Activated CD8-positive, alpha-beta memory T cell treated with anti-CD3 and anti-CD28 coated beads for 24 hours (primary cell): ENCODE measurements at regions not wholly inside any gene's neighbourhood (a gene's known extent, or its start where the extent isn't known, plus 50 kb on each side); places are given as distances from the start of the nearest gene placed in this dataset.

ENCODE experiments used
- DNase-seq: peaks from one replicate; pipeline ENCODE4 v3.0.0-alpha.2; 2020

- no peak for DNase-seq
Measured at GRCh38 chr16:55179852-55180585, 144.0 kb upstream of the IRX6 start.

DNA sequence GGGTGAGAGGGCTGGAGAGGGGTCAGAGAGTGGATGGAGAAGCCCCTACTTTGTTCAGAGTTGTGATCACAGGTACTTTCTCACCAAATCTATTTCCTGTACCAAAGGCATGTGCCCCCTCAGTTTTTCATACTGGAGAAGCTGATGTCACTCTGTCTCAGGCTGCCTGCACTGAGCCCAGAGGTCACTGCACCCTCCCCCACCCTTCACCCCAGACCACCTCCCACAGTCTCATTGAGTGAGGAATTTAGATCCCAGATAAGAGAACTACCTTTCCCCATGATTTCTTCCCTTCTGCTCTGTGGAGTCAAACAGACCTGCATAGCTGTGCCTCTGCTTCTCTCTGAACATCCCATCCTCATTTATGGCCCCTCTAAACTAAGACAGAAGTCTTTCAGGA, 140.0 kb upstream of the IRX6 start:
- DNase-seq, result no peak

- DNase-seq, result no peak
Measured at GRCh38 chr16:55184619-55185018, 139.4 kb upstream of the IRX6 start.

GRCh38 chr16:55189224-55189623, 134.8 kb upstream of the IRX6 start:
- no peak for DNase-seq

DNA sequence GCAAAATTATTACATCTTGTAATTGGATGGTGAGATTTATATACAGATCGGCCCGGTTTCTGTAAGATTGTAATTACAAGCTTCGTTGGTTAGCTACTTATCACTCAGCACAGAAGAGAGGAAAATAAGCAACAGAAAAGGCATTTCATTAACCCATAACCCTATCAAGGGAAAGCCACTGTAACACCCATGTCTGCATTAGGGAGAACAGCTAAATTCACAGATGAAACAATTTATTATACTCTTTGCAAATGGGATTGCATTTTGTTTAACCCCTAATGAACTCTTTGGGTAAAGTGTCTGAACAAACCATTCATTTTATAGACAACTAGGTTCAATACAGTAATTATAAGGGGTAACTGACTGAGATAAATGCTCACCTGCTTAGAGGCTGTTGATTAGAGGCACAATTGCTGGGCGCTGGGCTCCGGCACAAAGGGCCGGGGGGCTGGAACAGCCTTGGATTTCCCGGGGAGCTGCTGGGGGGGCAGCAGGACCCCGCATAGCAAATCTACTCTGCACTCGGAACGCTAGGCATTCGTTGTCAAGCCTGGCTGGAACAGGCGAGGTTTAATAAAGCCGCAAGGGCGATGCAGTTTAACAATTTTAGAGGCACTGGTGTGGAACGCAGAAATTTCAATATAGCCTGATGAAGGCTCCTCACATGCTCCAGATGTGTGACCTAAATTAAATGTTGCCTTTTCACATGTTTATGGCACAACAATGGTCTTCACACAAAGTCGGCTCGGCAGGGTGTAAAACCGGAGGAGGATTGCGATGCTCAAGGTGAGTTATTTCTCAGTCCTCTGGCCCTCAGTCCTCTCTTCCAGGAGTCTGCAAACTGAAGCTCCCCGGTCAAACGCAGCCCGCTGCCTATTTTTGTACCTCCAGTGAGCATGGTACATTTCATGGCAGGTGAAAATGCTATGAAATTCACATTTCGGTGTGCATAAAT, 134.0 kb upstream of the IRX6 start:
- DNase-seq, result no peak

GRCh38 chr16:55192734-55193133, 131.3 kb upstream of the IRX6 start:
- no peak for DNase-seq

DNA sequence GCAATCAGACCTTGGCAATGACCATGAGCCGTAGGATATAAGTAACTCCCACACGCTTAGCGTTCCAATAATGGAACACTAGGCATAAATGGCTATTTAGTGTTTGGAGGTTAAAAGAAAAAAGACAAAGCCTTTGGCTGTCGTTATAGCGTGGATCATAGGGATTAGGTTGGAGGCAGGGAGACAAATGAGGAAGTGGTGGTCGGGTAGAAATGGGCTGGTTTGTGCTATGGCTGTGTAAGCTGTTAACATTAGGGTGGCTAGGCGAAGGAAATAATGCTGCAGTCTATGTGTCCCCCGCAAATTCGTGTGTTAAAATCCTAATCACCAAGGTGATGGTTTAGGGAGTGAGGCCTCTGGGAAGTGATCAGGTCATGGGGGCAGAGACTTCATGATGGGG, 120.4 kb upstream of the IRX6 start:
- no peak for DNase-seq

GRCh38 chr16:55204069-55204468, 119.9 kb upstream of the IRX6 start:
- DNase-seq, result no peak

DNA sequence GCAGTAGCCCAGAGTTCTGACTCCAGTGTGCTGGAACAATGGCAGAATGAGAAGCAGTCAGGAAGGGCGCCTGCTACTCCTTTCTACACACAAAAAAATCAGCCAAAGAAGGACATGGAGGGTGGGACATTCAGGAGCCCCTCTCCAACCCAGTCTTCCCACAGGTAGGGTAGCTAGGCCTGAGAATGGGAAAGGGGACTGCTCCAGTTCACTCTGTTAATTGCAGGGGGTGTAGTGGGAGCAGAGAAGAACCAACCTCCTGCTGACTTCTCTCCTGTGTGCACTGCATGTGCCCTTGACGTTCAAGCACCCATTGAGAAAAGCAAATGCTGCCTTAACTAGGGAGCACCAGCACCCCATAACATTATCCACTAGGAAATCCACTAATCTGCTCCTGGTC, 119.1 kb upstream of the IRX6 start:
- DNase-seq, result no peak

DNA sequence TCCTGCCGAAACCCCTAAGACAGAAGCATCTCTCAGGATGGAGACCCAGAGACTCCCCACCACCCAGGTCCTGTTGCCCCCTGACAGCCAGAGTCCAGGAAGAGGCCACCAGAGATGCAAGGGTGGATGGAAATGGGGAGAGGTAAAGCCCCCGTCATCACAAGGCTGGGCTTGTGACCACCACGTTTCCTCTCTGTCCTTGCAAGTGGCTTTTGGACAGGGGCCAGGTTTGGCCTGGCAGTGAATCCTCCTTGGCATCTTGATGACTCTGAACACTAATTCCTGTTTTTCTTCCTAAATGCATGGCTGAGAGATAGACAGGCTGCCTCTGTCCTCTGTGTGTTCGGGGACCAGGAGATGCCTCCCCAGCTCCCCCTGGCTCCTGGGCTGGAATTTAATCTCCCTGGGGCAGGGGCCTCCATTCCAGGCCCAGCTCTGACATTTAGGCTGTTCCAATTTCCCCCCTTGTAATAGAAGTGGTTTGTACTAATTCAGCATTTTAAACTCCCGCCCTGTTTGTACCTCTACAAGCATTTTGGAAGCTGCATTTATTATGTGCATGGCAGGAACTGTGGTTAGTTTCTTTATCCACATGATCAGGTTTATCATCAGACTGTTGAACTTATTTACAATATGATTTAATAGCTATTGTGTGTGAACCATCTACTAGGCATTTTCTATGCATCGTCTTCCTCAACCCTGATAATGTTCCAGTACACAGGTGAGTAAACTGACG, 116.1 kb upstream of the IRX6 start:
- DNase-seq, result no peak

DNA sequence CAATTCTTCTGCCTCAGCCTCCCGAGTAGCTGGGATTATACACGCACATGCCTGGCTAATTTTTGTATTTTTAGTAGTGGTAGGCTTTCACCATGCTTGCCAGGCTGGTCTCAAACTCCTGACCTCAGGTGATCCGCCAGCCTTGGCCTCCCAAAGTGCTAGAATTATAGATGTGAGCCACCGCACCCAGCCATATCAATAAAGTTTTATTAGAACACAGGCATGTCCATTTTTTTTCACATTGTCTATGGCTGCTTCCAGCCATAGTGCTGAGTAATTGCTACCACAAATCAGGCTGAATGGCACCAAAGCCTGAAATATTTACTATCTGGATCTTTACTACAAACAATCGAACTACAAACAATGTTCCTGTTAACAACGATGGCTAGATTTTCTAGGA, 114.4 kb upstream of the IRX6 start:
- DNase-seq, result no peak

GRCh38 chr16:55212791-55213190, 111.2 kb upstream of the IRX6 start:
- DNase-seq, result no peak

DNA sequence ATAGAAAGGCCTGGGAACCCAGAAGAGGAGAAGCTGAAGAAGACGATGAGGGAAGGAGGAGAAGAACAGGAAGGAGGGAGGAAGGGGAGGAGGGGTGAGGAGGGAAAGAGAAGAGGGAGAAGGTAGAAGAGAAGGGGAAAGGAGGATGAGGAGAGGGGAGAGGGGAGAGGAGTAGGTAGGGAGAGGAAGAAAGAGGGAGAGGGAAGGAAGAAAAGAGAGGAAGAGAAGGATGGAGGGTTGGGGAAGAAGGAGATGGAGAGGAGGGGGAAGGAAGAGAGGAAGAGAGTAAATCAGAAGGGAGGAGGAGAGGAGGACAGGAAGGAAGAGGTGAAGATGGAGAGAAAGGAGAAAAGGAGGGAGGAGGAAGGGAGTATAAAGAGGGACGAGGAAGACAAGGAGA, 109.6 kb upstream of the IRX6 start:
- DNase-seq, result no peak

DNA sequence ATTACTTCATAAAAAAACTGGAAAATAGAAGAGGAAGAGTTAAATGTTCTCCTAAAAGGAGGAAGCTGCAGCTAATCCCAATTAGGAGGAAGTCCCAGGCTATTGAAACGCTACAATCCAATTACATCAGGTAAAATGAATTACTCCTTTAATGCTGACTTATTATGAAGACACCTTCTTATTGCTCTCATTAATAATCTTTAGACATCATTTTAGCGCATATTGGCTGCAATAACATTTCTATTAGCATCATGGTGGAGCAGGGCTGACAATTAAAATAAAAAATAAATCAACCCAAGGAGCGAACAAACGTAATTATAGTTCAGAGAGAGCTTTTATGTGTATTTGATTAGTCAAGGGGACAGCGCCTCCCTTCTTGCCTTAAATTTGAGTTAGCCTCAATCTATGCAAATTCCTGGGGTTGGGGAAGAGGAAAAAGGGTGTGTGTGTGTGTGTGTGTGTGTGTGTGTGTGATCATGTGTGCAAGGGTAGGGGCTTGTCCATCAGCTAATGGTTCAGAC, 109.0 kb upstream of the IRX6 start:
- no peak for DNase-seq

DNA sequence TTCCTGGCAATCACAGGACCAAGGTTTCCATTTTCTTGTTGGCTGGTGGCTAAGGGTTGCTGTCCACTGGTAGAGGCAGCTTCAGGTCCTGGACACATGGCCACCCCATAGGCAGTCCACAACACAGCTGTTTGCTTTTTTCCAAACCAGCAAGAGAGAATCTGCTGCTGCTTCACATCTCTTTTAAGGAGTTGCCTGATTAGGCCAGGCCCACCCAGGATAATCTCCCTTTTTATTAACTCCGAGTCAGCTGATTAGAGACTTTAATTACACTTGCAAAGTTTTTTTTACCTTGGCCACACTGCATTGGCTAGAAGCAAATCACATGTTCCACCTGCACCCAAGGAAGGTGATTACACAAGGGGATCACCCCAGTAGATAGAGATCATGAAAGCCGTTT, 106.6 kb upstream of the IRX6 start:
- DNase-seq, result no peak

- DNase-seq, result no peak
Measured at GRCh38 chr16:55221836-55222235, 102.2 kb upstream of the IRX6 start.

DNA sequence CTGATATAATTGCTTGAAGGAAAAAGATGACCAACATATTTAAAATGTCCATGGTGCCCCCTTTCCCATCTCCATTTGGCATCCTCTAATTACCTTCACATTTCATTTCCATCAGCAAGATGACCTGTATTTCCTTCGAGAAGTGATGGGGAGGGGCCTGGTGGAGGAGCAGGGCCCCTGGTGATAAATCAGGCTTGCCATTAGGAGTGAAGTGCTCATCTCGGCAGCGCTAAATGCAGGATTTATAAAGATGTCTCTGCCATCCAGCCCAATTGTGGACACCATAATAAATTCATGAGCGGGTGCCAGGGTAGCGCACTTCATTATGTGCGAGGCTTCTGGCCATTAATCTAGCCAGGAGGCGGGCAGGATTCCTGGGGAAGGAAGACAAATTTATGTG, 101.5 kb upstream of the IRX6 start:
- no peak for DNase-seq

DNA sequence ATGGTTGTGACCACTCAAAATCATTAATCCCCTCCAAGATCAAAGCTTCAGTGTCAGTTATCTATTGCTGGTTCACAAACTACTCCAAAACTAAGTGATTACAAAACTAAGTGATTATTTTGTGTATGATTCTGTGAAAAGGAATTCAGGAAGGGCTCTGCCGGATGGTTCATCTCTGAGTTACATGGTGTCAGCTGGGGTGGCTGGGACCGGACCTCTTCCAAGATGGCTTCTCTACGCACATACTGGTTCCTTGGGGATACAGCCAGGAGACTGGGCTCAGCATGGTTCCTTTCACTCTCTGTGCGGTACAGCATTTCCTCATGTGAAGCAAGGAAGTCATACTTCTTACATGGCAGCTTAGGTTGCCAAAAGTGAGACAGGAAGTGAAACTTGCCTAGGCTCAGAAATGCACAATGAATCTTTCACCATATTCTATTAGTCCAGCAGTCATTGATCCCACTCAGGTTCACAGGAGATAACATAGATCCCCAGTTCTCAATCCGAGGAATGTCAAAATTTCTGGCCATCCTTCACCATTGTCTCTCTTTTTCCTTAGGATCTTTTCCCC, 97.9 kb upstream of the IRX6 start:
- no peak for DNase-seq

DNA sequence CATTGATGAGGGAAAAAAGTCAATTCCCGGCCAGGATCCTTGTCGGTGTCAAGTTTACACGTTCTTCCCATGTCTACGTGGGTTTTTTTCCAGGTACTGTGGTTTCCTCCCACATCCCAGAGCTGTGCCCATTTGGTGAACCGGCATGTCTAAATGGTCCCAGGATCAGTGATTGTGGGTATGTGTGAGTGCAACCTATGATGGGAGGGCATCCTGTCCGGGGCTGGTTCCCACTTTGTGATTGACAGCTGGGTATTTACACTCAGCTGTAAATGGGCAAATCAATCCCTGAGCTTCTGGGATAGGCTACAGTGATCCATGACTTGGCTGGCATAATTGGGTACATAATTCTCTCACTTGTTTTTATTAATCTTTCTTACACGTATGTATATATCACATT, 91.2 kb upstream of the IRX6 start:
- DNase-seq, result no peak

- no peak for DNase-seq
Measured at GRCh38 chr16:55233464-55233863, 90.5 kb upstream of the IRX6 start.

DNA sequence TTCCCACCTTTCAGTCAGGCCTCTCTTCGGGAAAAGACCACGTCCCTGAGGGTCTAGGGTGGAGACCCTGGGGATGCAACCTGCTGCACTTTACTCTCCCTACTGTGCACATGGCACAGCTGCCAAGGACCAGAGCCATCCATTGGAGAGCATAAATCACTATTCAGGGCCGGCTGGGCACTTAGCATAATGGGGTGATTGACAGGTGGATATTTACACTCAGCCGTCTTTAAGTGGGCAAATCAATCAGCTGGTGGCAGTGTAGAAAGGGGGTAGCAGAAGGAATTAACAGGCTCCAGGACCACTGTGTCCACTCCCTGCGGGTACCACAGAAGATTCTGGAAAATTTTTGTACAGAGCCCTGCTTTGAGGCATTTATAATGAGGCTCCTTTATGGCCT, 87.3 kb upstream of the IRX6 start:
- no peak for DNase-seq

- DNase-seq, result no peak
Measured at GRCh38 chr16:55239723-55240122, 84.3 kb upstream of the IRX6 start.

GRCh38 chr16:55240888-55241287, 83.1 kb upstream of the IRX6 start:
- no peak for DNase-seq
